ENCODE measurements at regions not wholly inside any gene's neighbourhood (a gene's known extent, or its start where the extent isn't known, plus 50 kb on each side); places are given as distances from the start of the nearest gene placed in this dataset.

DNA sequence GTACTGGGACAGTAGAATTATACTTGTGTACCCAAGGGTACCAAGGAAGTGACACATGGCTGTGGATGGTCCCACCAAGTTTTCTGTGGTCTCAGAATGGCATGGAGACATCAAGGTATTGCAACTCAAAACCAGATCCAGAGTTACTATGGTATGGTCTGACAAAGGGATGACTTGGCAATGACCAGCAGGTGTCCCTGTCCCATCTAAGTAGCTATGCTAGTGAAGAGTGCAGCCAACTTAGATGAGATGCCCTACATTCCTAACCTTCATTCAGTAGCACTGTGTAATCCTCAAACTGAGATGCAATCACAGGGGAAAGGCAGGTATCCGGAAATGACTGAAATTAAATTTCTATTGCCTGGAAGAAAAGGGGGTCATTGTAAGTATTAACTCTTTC lies 188.7 kb upstream of the TMEM260 start:
- no peak for TF ChIP-seq EP300 (IDR thresholded peaks at IDR 0.05)
- TF ChIP-seq POLR2A (IDR thresholded peaks at IDR 0.05) = no peak
- TF ChIP-seq, protein P1, sequence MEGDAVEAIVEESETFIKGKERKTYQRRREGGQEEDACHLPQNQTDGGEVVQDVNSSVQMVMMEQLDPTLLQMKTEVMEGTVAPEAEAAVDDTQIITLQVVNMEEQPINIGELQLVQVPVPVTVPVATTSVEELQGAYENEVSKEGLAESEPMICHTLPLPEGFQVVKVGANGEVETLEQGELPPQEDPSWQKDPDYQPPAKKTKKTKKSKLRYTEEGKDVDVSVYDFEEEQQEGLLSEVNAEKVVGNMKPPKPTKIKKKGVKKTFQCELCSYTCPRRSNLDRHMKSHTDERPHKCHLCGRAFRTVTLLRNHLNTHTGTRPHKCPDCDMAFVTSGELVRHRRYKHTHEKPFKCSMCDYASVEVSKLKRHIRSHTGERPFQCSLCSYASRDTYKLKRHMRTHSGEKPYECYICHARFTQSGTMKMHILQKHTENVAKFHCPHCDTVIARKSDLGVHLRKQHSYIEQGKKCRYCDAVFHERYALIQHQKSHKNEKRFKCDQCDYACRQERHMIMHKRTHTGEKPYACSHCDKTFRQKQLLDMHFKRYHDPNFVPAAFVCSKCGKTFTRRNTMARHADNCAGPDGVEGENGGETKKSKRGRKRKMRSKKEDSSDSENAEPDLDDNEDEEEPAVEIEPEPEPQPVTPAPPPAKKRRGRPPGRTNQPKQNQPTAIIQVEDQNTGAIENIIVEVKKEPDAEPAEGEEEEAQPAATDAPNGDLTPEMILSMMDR (IDR thresholded peaks at IDR 0.05) = no peak

All from tibial nerve (tissue), 4 donors.